Lower leg skin (tissue), 4 donors: ENCODE measurements at regions not wholly inside any gene's neighbourhood (a gene's known extent, or its start where the extent isn't known, plus 50 kb on each side); places are given as distances from the start of the nearest gene placed in this dataset.

Experiments
- DNase-seq, 2 donors: peaks; one replicate each; pipeline ENCODE4 v3.0.0-alpha.2; 2019; ENCODE audit warnings: low spot score in 2 of 2
- H3K4me3 ChIP-seq: fragments of 200-600 bp; sonication (generic); 2 replicates; pipeline ENCODE4 v1.5.1; 2017; ENCODE audit warnings: mild to moderate bottlenecking, low read depth; ENCODE audit not compliant: poor library complexity, severe bottlenecking
- POLR2A ChIP-seq, 2 donors: fragments of 450-650 bp; IDR thresholded peaks; one replicate each; pipeline ENCODE4 v1.6.1; 2016 to 2017; ENCODE audit warnings: antibody characterized with exemption in 2 of 2, mild to moderate bottlenecking in 1 of 2, moderate library complexity in 1 of 2
- WGBS, 2 donors: methylation state at CpG; one replicate each; pipeline ENCODE4 v1.1.5; 2018; 5-methylcytosine and 5-hydroxymethylcytosine counted together
- intact Hi-C: fragments of 100-400 bp; cut with DNase I; formaldehyde crosslinking; loops from one replicate; pipeline ENCODE4 v1.15.0; 2023; ENCODE audit warnings: low total_unique reads
- TF ChIP-seq, protein P1 (sequence below), 3 donors: fragments of 450-650 bp; IDR thresholded peaks; one replicate each; pipeline ENCODE4 v1.5.1; 2016; ENCODE audit warnings: antibody characterized with exemption in 3 of 3, mild to moderate bottlenecking in 3 of 3, moderate library complexity in 2 of 3

DNA sequence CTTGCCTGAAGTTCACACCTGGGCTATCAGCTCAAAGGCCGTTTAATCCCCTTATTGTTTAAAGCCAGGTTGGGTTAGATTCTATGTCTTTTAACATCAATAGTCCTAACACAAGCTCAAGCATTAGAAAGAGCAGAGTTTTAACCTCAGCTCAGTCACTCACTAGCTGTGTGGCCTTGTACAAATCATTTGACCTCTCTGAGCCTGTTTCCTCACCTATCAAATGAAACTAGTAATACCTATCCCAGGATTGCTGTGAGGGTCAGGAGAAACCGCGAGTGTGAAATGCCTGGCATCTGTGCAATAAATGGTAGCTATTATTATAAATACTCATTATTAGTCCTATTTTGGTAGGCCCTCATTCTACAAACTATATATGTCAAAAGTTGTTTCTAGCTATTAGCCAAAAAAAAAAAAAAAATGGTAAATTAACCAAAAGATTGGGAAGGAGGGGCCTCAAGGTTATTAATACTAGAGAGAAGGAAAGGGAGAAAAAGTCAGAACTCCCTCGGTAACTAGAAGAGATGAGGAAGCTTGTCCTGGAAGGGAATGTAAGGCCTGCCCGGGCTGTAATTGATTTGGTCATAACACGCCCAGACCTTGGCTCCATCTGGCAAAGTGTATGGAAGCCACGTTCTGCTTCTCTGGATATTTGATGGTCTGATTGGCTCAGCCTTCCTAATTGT, 510.5 kb upstream of the PROK2 start:
- intact Hi-C loops: no loop called here
- H3K4me3 ChIP-seq: no peak overlapping the region
- DNase-seq: no peak
- 46 to 50% methylated on average over 7 of the region's 7 CpGs for WGBS, 2 donors
- TF ChIP-seq, protein P1, sequence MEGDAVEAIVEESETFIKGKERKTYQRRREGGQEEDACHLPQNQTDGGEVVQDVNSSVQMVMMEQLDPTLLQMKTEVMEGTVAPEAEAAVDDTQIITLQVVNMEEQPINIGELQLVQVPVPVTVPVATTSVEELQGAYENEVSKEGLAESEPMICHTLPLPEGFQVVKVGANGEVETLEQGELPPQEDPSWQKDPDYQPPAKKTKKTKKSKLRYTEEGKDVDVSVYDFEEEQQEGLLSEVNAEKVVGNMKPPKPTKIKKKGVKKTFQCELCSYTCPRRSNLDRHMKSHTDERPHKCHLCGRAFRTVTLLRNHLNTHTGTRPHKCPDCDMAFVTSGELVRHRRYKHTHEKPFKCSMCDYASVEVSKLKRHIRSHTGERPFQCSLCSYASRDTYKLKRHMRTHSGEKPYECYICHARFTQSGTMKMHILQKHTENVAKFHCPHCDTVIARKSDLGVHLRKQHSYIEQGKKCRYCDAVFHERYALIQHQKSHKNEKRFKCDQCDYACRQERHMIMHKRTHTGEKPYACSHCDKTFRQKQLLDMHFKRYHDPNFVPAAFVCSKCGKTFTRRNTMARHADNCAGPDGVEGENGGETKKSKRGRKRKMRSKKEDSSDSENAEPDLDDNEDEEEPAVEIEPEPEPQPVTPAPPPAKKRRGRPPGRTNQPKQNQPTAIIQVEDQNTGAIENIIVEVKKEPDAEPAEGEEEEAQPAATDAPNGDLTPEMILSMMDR (IDR thresholded peaks at IDR 0.05): no peak
- TF ChIP-seq POLR2A (IDR thresholded peaks at IDR 0.05): no peak

DNA sequence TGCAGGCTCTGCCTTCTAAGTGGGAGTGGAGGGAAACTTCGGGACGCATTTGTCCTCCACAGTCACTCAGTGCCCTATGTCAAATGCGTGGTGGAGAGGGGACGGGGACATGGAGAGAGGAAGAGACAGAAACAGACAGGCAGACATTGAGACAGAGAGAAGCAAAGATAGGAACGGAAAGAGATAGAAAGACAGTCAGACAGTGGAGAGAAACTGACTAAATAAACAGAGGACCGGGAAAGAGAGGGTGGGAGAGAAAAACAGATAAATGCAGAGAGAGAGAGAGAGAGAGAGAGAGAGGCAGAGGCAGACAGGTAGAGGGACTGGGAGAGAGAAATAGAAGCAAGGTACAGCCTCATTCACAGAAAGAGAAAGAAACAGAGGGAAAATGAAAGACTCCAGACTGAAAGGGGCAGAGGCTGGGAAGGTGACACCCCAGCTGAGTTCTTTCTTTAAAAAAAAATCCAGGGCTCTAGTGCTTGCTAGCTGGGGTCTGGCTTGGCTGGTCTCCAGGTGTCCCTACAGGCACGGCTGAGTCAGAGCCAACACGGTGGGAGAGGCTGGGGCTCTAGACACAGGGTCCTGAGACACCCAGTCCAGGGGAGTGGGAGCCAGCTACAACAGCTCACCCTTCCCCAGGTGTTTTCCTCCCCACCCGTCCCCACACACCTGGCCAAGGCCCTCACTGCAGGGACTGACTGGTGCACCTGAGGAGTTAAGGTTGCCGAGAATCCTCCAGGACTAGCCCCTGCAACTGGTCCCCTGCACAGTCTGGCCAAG, 506.1 kb upstream of the PROK2 start:
- 85 to 90% methylated on average over 10 of the region's 10 CpGs for WGBS, 2 donors
- DNase-seq: no peak
- no peak for TF ChIP-seq POLR2A (IDR thresholded peaks at IDR 0.05)
- no peak overlapping the region for H3K4me3 ChIP-seq
- intact Hi-C loops: no loop called here

DNA sequence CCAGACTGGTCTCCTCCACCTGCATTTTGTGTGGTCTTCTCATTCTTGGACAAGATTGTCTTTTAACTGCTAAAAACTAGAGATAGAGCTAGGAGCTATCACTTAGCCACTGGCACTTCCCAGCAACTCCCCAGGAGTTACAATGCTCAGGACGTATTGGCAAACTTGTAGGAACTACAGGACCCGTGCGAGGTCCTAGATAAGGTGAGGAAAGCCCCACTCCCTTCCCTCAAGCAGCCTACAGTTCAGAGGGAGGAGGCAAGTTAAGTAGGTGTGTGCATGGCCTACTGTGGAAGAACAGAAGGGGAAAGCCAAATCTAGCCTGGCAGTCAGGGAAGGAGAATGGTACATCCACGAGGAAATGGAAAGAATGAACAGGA, 504.7 kb upstream of the PROK2 start:
- 45 to 46% methylated on average over 4 of the region's 4 CpGs for WGBS, 2 donors
- intact Hi-C loops: no loop called here
- TF ChIP-seq POLR2A (IDR thresholded peaks at IDR 0.05): no peak
- TF ChIP-seq, protein P1 (IDR thresholded peaks at IDR 0.05): no peak
- DNase-seq: no peak
- no peak overlapping the region for H3K4me3 ChIP-seq

DNA sequence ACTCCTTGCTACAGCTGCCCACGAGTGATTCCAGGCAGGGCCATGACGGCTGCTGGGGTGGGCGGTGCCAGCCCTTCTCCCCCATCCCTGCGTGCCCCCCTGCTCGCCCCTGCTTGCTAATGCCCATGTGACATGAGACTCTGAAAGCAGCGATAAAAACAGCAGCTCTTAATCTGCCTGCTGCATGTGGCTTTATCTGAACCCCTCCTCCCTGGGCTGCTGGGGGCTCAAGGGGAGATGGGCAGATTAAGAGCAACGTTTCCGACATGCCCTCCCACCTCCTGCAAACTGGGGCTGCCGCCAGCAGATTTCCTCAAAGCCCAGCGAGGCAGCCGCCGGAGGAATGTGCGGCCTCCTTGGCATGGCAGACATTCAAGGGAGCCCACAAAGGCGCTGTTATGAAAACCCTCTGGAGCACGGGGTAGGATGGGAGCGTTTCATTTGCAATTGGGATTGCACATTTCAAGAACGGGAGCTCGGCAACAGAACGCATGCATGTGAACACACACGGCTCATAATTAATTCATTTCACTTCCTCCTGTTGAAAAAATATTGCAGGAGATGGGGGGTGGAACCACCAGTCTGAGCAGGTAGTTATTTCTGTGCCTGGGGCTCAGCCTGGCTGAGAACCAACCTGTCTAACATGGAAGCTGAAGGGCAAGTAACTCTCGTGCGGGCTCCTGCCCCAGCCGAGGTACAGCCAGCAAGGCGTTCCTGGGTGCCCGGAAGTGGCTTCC, 504.2 kb upstream of the PROK2 start:
- intact Hi-C loops: no loop called here
- DNase-seq: peak; percentile 68 to 87
- 14 to 21% methylated on average over 25 of the region's 25 CpGs for WGBS, 2 donors
- TF ChIP-seq POLR2A (IDR thresholded peaks at IDR 0.05): no peak
- TF ChIP-seq, protein P1 (IDR thresholded peaks at IDR 0.05): no peak
- no peak overlapping the region for H3K4me3 ChIP-seq

DNA sequence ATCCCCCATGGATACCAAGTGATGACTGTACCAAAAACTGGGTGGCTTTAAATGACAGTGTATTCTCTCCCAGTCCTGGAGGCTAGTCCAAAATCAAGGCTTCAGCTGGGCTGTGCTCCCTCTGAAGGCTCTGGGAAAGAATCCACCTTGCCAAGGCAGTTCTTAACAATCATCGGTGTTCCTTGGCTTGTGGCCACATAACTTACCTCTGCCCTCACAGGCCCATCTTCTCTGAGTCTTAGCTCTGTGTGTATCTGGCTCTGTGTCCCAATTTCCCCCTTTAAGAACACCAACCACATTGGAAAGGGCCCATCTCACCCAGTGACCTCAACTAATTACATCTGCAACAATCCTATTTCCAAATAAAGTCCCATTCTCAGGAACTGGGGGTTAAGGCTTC, 503.0 kb upstream of the PROK2 start:
- intact Hi-C loops: no loop called here
- DNase-seq: no peak
- no peak overlapping the region for H3K4me3 ChIP-seq
- 16 to 46% methylated on average over 1 of the region's 1 CpG for WGBS, 2 donors
- TF ChIP-seq, protein P1 (IDR thresholded peaks at IDR 0.05): no peak
- TF ChIP-seq POLR2A (IDR thresholded peaks at IDR 0.05): no peak

DNA sequence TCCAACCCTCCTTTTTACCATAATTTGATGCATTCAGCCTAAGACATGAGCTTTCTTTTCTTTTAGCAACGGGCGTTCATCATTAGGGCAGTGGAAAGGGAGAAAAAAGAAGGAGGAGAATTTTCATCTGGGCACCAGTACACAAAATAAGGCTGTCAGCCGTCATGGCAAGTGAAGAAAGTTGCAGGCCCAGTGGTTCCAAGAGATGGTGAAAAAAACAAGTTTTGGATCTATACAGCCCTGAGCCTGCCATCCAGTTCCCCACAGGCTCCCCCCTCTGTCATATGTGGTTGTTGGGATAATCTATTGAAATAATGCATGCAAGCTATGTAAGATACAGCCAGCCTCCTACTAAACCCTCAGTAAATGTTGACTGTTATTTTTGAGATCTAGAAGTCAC, 500.6 kb upstream of the PROK2 start:
- TF ChIP-seq POLR2A (IDR thresholded peaks at IDR 0.05): no peak
- TF ChIP-seq, protein P1 (IDR thresholded peaks at IDR 0.05): no peak

More for the DNA sequence above, 500.6 kb upstream of the PROK2 start:
- DNase-seq: no peak
- no peak overlapping the region for H3K4me3 ChIP-seq
- WGBS, 2 donors: 81 to 86% methylated on average over 3 of the region's 3 CpGs
- intact Hi-C loops: no loop called here
